Ovary (tissue), 3 donors: ENCODE measurements at regions not wholly inside any gene's neighbourhood (a gene's known extent, or its start where the extent isn't known, plus 50 kb on each side); places are given as distances from the start of the nearest gene placed in this dataset.

Source experiments
- CTCF ChIP-seq, 3 donors: fragments of 450-650 bp in 2 of 3; fragments of 200-600 bp in 1 of 3; IDR thresholded peaks; one replicate each; pipeline versions ENCODE4 v1.5.1 to v1.8.0; 2016 to 2022; ENCODE audit warnings: antibody characterized with exemption in 3 of 3, mild to moderate bottlenecking in 1 of 3
- EP300 ChIP-seq: sonication (generic); formaldehyde crosslinking; IDR thresholded peaks from one replicate; pipeline ENCODE4 v1.6.1; 2017; ENCODE audit warnings: antibody characterized with exemption
- POLR2A ChIP-seq: fragments of 450-650 bp; IDR thresholded peaks from one replicate; pipeline ENCODE4 v1.6.1; 2017; ENCODE audit warnings: antibody characterized with exemption, mild to moderate bottlenecking, moderate library complexity
- donor health status: DM: no; HTN: no; CAD: no.

DNA sequence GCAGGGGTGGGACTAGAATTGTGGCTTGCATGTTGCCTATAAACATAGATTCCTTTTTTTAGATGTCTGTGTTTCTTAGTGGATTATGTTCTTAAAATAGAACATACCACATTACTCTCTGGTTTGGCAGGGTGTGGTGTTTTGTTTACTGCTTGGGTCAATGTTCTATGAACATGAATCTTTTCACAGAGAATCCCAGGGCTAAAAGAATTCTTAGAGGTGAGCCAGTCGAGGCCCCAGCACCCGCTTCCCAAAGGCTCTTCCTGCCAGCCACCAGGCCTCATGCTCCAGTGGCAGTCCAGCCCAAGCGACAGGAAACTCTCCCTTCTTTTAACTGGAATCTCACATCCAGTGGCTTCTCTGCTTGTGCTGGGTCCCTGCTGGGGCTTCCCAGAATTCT lies 126.6 kb downstream of the C9orf152 start:
- no peak for TF ChIP-seq CTCF (IDR thresholded peaks at IDR 0.05)
- no peak for TF ChIP-seq POLR2A
- no peak for TF ChIP-seq EP300
